NCI-H82 treated with DMSO at 0.1 percent for 48 hours (cell line): ENCODE measurements at regions not wholly inside any gene's neighbourhood (a gene's known extent, or its start where the extent isn't known, plus 50 kb on each side); places are given as distances from the start of the nearest gene placed in this dataset.

Source experiments
- DNase-seq: peaks from one replicate; lab custom pipeline; 2025; ENCODE audit not compliant: unreplicated experiment; lab: John Stamatoyannopoulos, UW

- DNase-seq, result no peak
These were observed 416.6 kb upstream of the NXPH2 start for GRCh38 chr2:139196754-139197153.

GRCh38 chr2:139194546-139194945 lies 414.4 kb upstream of the NXPH2 start:
- DNase-seq, result no peak

- DNase-seq, result no peak
These were observed 396.9 kb upstream of the NXPH2 start for GRCh38 chr2:139177041-139177440.

GRCh38 chr2:139175510-139175909 lies 395.3 kb upstream of the NXPH2 start:
- no peak for DNase-seq

GRCh38 chr2:139170406-139170805 lies 390.2 kb upstream of the NXPH2 start:
- no peak for DNase-seq

- DNase-seq, result no peak
These were observed 385.4 kb upstream of the NXPH2 start for GRCh38 chr2:139165601-139166000.

- DNase-seq, result no peak
These were observed 384.9 kb upstream of the NXPH2 start for GRCh38 chr2:139165041-139165440.

- no peak for DNase-seq
These were observed 382.8 kb upstream of the NXPH2 start for GRCh38 chr2:139162957-139163356.

- no peak for DNase-seq
These were observed 382.3 kb upstream of the NXPH2 start for GRCh38 chr2:139162456-139162855.

- DNase-seq, result peak; percentile 94
These were observed 380.6 kb upstream of the NXPH2 start for GRCh38 chr2:139160836-139161235.

- DNase-seq, result no peak
These were observed 379.0 kb upstream of the NXPH2 start for GRCh38 chr2:139159177-139159576.

GRCh38 chr2:139156730-139157129 lies 376.5 kb upstream of the NXPH2 start:
- no peak for DNase-seq

GRCh38 chr2:139155991-139156390 lies 375.8 kb upstream of the NXPH2 start:
- no peak for DNase-seq

GRCh38 chr2:139142252-139142880 lies 362.2 kb upstream of the NXPH2 start:
- DNase-seq, result no peak

GRCh38 chr2:139124271-139124670 lies 344.1 kb upstream of the NXPH2 start:
- DNase-seq, result no peak

- DNase-seq, result no peak
These were observed 343.6 kb upstream of the NXPH2 start for GRCh38 chr2:139123795-139124194.

GRCh38 chr2:139122711-139123158 lies 342.5 kb upstream of the NXPH2 start:
- DNase-seq, result no peak

GRCh38 chr2:139099721-139100120 lies 319.5 kb upstream of the NXPH2 start:
- no peak for DNase-seq

GRCh38 chr2:139098961-139099360 lies 318.8 kb upstream of the NXPH2 start:
- DNase-seq, result no peak

- no peak for DNase-seq
These were observed 302.9 kb upstream of the NXPH2 start for GRCh38 chr2:139083121-139083520.

- DNase-seq, result no peak
These were observed 300.1 kb upstream of the NXPH2 start for GRCh38 chr2:139080244-139080643.

GRCh38 chr2:139079311-139079710 lies 299.1 kb upstream of the NXPH2 start:
- no peak for DNase-seq

GRCh38 chr2:139078376-139078775 lies 298.2 kb upstream of the NXPH2 start:
- no peak for DNase-seq
